IMR-90 (cell line): ENCODE measurements at regions not wholly inside any gene's neighbourhood (a gene's known extent, or its start where the extent isn't known, plus 50 kb on each side); places are given as distances from the start of the nearest gene placed in this dataset.

ENCODE experiments used
- ATAC-seq: fragments of 200-7000 bp; cut with Tn5 transposase; 2 replicates; pipeline ENCODE4 v1.9.1; 2020; ENCODE audit warnings: low read depth, mild to moderate bottlenecking, moderate library complexity
- BruUV-seq: library from RNA; stranded (reverse); fragments of 400-500 nt; replicated peaks from 2 replicates; lab custom pipeline; 2021; lab: Mats Ljungman, UMichigan
- CTCF ChIA-PET: fragments of 300-600 bp; formaldehyde crosslinking; extraction: SDS; loops from one replicate; lab custom pipeline; 2021; ENCODE audit warnings: antibody characterized with exemption; lab: Yijun Ruan, JAX
- POLR2A ChIA-PET: fragments of 300-600 bp; sonication (Branson Sonifier 250); formaldehyde crosslinking; loops from one replicate; lab custom pipeline; 2022; ENCODE audit warnings: antibody characterized with exemption; ENCODE audit not compliant: unreplicated experiment; lab: Charles Lee
- DNase-seq: peaks from one replicate; pipeline ENCODE4 v3.0.0; 2013
- H2AFZ ChIP-seq: replicated peaks from 2 replicates; pipeline ENCODE3; 2013; ENCODE audit warnings: low read length, mild to moderate bottlenecking; ENCODE audit not compliant: poor library complexity
- H2AK5ac ChIP-seq: 2 replicates; pipeline ENCODE4 v1.6.1; 2013; ENCODE audit warnings: low read depth, low read length, inconsistent platforms
- H2AK9ac ChIP-seq: replicated peaks from 2 replicates; pipeline ENCODE3; 2013; ENCODE audit warnings: mild to moderate bottlenecking, low read depth, low read length, moderate library complexity; ENCODE audit not compliant: poor library complexity
- H2BK120ac ChIP-seq: 2 replicates; pipeline ENCODE4 v1.6.1; 2013; ENCODE audit warnings: low read depth, low read length, inconsistent platforms
- H2BK15ac ChIP-seq: 3 replicates; pipeline ENCODE4 v1.6.1; 2013; ENCODE audit warnings: low read depth, low read length, inconsistent platforms
- H2BK20ac ChIP-seq: 2 replicates; pipeline ENCODE4 v1.6.1; 2013; ENCODE audit warnings: low read depth, mild to moderate bottlenecking, inconsistent platforms, low read length, moderate library complexity
- H2BK5ac ChIP-seq: 2 replicates; pipeline ENCODE4 v1.6.1; 2013; ENCODE audit warnings: mild to moderate bottlenecking, low read depth, low read length, inconsistent platforms; ENCODE audit not compliant: poor library complexity, severe bottlenecking
- H3K14ac ChIP-seq: replicated peaks from 2 replicates; pipeline ENCODE4 v1.6.1; 2013; ENCODE audit warnings: low read depth, low read length, inconsistent platforms
- H3K18ac ChIP-seq: 2 replicates; pipeline ENCODE4 v1.6.1; 2013; ENCODE audit warnings: low read depth, low read length, control low read depth
- H3K23ac ChIP-seq: 2 replicates; pipeline ENCODE4 v1.6.1; 2013; ENCODE audit warnings: low read depth, low read length, inconsistent platforms
- H3K27ac ChIP-seq: 2 replicates; pipeline ENCODE4 v1.5.1; 2013; ENCODE audit warnings: mild to moderate bottlenecking, control low read depth, low read length; ENCODE audit not compliant: insufficient read depth
- H3K27me3 ChIP-seq: 2 replicates; pipeline ENCODE4 v1.6.1; 2013; ENCODE audit warnings: low read length; ENCODE audit not compliant: control insufficient read depth, insufficient read depth
- H3K36me3 ChIP-seq: 2 replicates; pipeline ENCODE4 v1.6.1; 2013; ENCODE audit warnings: low read length, mixed read lengths; ENCODE audit not compliant: control insufficient read depth, insufficient read depth
- H3K4ac ChIP-seq: 2 replicates; pipeline ENCODE4 v1.6.1; 2013; ENCODE audit warnings: low read depth, low read length, inconsistent platforms
- H3K4me1 ChIP-seq: 2 replicates; pipeline ENCODE4 v1.6.1; 2013; ENCODE audit warnings: low read length, mixed read lengths; ENCODE audit not compliant: control insufficient read depth, insufficient read depth
- H3K4me2 ChIP-seq: 2 replicates; pipeline ENCODE4 v1.6.1; 2013; ENCODE audit warnings: low read depth, mild to moderate bottlenecking, control low read depth, low read length, moderate library complexity
- H3K4me3 ChIP-seq: 2 replicates; pipeline ENCODE4 v1.5.1; 2013; ENCODE audit warnings: low read depth, mild to moderate bottlenecking, control low read depth, low read length, moderate library complexity; ENCODE audit not compliant: insufficient read depth
- H3K56ac ChIP-seq: 2 replicates; pipeline ENCODE4 v1.6.1; 2013; ENCODE audit warnings: low read length, inconsistent platforms; ENCODE audit not compliant: insufficient read depth; ENCODE audit errors: extremely low read depth
- H3K79me1 ChIP-seq, 2 experiments: 2 replicates each; pipeline ENCODE4 v1.6.1; 2013; ENCODE audit warnings: low read length in 2 of 2, inconsistent platforms in 1 of 2, low read depth in 1 of 2
- H3K9ac ChIP-seq: 2 replicates; pipeline ENCODE4 v1.6.1; 2013; ENCODE audit warnings: low read depth, low read length, control low read depth
- H3K9me1 ChIP-seq: 2 replicates; pipeline ENCODE4 v1.6.1; 2013; ENCODE audit warnings: low read length, inconsistent platforms; ENCODE audit not compliant: insufficient read depth
- H3K9me3 ChIP-seq: 2 replicates; pipeline ENCODE4 v1.6.1; 2013; ENCODE audit warnings: low read length; ENCODE audit not compliant: control insufficient read depth, insufficient read depth
- H4K20me1 ChIP-seq: 2 replicates; pipeline ENCODE4 v1.6.1; 2013; ENCODE audit warnings: low read length, inconsistent platforms; ENCODE audit not compliant: insufficient read depth
- H4K5ac ChIP-seq: 2 replicates; pipeline ENCODE4 v1.6.1; 2013; ENCODE audit warnings: mild to moderate bottlenecking, low read depth, low read length, control low read depth
- H4K8ac ChIP-seq, 2 experiments: 2 replicates each; pipeline ENCODE4 v1.6.1; 2013; ENCODE audit warnings: low read depth in 2 of 2, low read length in 2 of 2, control low read depth in 1 of 2, inconsistent platforms in 1 of 2
- H4K91ac ChIP-seq: 2 replicates; pipeline ENCODE4 v1.6.1; 2013; ENCODE audit warnings: low read depth, low read length, inconsistent platforms; ENCODE audit not compliant: insufficient read depth
- BHLHE40 ChIP-seq: fragments of 150-350 bp; IDR thresholded peaks from 2 replicates; pipeline ENCODE4 v1.6.1; 2016; ENCODE audit warnings: mild to moderate bottlenecking, low read depth, low read length
- CEBPB ChIP-seq: IDR thresholded peaks from 2 replicates; pipeline ENCODE4 v1.6.1; 2012; ENCODE audit warnings: low read depth, low read length, improper control_type of control experiment
- CHD1 ChIP-seq: IDR thresholded peaks from 2 replicates; pipeline ENCODE4 v1.6.1; 2012; ENCODE audit warnings: low read depth, low read length, improper control_type of control experiment
- ELK1 ChIP-seq: fragments of 150-350 bp; IDR thresholded peaks from 2 replicates; pipeline ENCODE4 v1.6.1; 2016; ENCODE audit warnings: low read depth, mild to moderate bottlenecking, low read length, moderate library complexity, borderline replicate concordance
- FOS ChIP-seq: fragments of 150-350 bp; IDR thresholded peaks from 2 replicates; pipeline ENCODE4 v1.6.1; 2016; ENCODE audit warnings: low read depth, low read length
- MAZ ChIP-seq: IDR thresholded peaks from 2 replicates; pipeline ENCODE4 v1.6.1; 2012; ENCODE audit warnings: low read depth, mild to moderate bottlenecking, low read length, improper control_type of control experiment, moderate library complexity, borderline replicate concordance
- POLR2A ChIP-seq: IDR thresholded peaks from 2 replicates; pipeline ENCODE4 v1.6.1; 2012; ENCODE audit warnings: mild to moderate bottlenecking, low read depth, low read length
- RCOR1 ChIP-seq: IDR thresholded peaks from 2 replicates; pipeline ENCODE4 v1.6.1; 2012; ENCODE audit warnings: mild to moderate bottlenecking, low read length, improper control_type of control experiment; ENCODE audit not compliant: insufficient replicate concordance
- RFX5 ChIP-seq: IDR thresholded peaks from 2 replicates; pipeline ENCODE4 v1.8.0; 2012; ENCODE audit warnings: low read depth, mild to moderate bottlenecking, low read length, moderate library complexity
- SMC3 ChIP-seq: fragments of 150-350 bp; IDR thresholded peaks from 2 replicates; pipeline ENCODE4 v1.6.1; 2016; ENCODE audit warnings: low read depth, mild to moderate bottlenecking, antibody characterized with exemption, low read length, moderate library complexity
- USF2 ChIP-seq: fragments of 150-350 bp; IDR thresholded peaks from 2 replicates; pipeline ENCODE4 v1.6.1; 2017; ENCODE audit warnings: mild to moderate bottlenecking, antibody characterized with exemption, low read length, low read depth
- WGBS, 2 experiments: methylation state at CpG; one replicate each; pipeline versions ENCODE4 v1.1.5 to v1.1.7; 2013; ENCODE audit warnings: missing lambda C conversion rate in 2 of 2; ENCODE audit not compliant: insufficient read length in 1 of 2; ENCODE audit errors: extremely low coverage in 2 of 2; 5-methylcytosine and 5-hydroxymethylcytosine counted together
- dilution Hi-C: fragments of 300-500 bp; cut with HindIII; formaldehyde crosslinking; loops from one replicate; pipeline ENCODE4 v1.14.3; 2018; ENCODE audit warnings: low sequenced_read_pairs; ENCODE audit not compliant: unreplicated experiment
- in situ Hi-C: fragments of 300-500 bp; cut with MboI; formaldehyde crosslinking; loops from 3 replicates; pipeline ENCODE4 v1.14.3; 2019; ENCODE audit warnings: low sequenced_read_pairs, inconsistent platforms, mixed read lengths
- intact Hi-C: fragments of 100-400 bp; cut with micrococcal nuclease; formaldehyde crosslinking; loops from 2 replicates; pipeline ENCODE4 v1.10.0; 2022

- in situ Hi-C loops, result no loop called here
- no peak overlapping the region for H3K27ac ChIP-seq
- no CpG with 5 or more reads among the region's 3 CpGs for WGBS, 2 experiments
- no peak overlapping the region for H2AFZ ChIP-seq
- no peak overlapping the region for H2AK5ac ChIP-seq
- no peaks in the 10 kb centered on the region for H4K20me1 ChIP-seq
- dilution Hi-C loops, result no loop called here
- H3K9me3 ChIP-seq, result no peaks in the 10 kb centered on the region
- no peak overlapping the region for H2BK120ac ChIP-seq
- BruUV-seq, result no TSS peak
- H3K23ac ChIP-seq, result no peak overlapping the region
- H3K27me3 ChIP-seq, result no peaks in the 10 kb centered on the region
- H3K9ac ChIP-seq, result no peak overlapping the region
- H4K91ac ChIP-seq, result no peak overlapping the region
- no peak overlapping the region for H3K56ac ChIP-seq
- no peaks in the 10 kb centered on the region for H3K36me3 ChIP-seq
- no peaks in the 10 kb centered on the region for H3K79me1 ChIP-seq
- no peak overlapping the region for H3K4me2 ChIP-seq
- TF ChIP-seq ELK1, result no peak
- no peak for TF ChIP-seq SMC3
- no peak for TF ChIP-seq MAZ
- no peak for TF ChIP-seq RCOR1
- no peak for TF ChIP-seq CEBPB
- no peak for TF ChIP-seq POLR2A
- no peak for TF ChIP-seq BHLHE40
- TF ChIP-seq FOS, result no peak
- no peak for TF ChIP-seq CHD1
- TF ChIP-seq USF2, result no peak
- TF ChIP-seq RFX5, result no peak
- H2BK15ac ChIP-seq, result no peak overlapping the region
- ATAC-seq (no peak), DNase-seq (no peak)
- ChIA-PET CTCF (no interaction called here), POLR2A (no interaction called here)
- intact Hi-C loops, result loop anchor here (10.0 kb wide), 1 partner anchor 339 kb away; no protein-coding TSS in a partner anchor
- no peak overlapping the region for H4K8ac ChIP-seq
- H3K14ac ChIP-seq, result no peak overlapping the region
- H3K4ac ChIP-seq, result no peak overlapping the region
- no peak overlapping the region for H2AK9ac ChIP-seq
- no peak overlapping the region for H4K5ac ChIP-seq
- H3K18ac ChIP-seq, result no peak overlapping the region; the same call in 1 of the 2 replicates
- no peak overlapping the region for H3K4me3 ChIP-seq
- H2BK20ac ChIP-seq, result no peak overlapping the region
- H3K4me1 ChIP-seq, result peaks cover 5% of the 10 kb centered on the region
- no peak overlapping the region for H2BK5ac ChIP-seq
- H3K9me1 ChIP-seq, result no peaks in the 10 kb centered on the region
Measured at GRCh38 chr5:92565673-92566072, 1015.3 kb downstream of the NR2F1-AS1 start.
